Skeletal muscle satellite cell (primary cell): ENCODE measurements at regions not wholly inside any gene's neighbourhood (a gene's known extent, or its start where the extent isn't known, plus 50 kb on each side); places are given as distances from the start of the nearest gene placed in this dataset.

ENCODE experiments used
- H3K27me3 ChIP-seq: 2 replicates; pipeline ENCODE4 v1.7.0; 2013; ENCODE audit warnings: low read length; ENCODE audit not compliant: control insufficient read depth, insufficient read depth
- H3K36me3 ChIP-seq: 2 replicates; pipeline ENCODE4 v1.7.0; 2013; ENCODE audit warnings: mild to moderate bottlenecking, control low read depth, low read length; ENCODE audit not compliant: insufficient read depth
- H3K4me1 ChIP-seq: 2 replicates; pipeline ENCODE4 v1.7.0; 2013; ENCODE audit warnings: low read length; ENCODE audit not compliant: control insufficient read depth, insufficient read depth
- H3K4me2 ChIP-seq: 2 replicates; pipeline ENCODE4 v1.7.0; 2013; ENCODE audit warnings: mild to moderate bottlenecking, low read length
- H3K4me3 ChIP-seq: 2 replicates; pipeline ENCODE4 v1.7.0; 2013; ENCODE audit warnings: low read length
- H3K9ac ChIP-seq: 2 replicates; pipeline ENCODE4 v1.7.0; 2013; ENCODE audit warnings: mild to moderate bottlenecking, low read depth, low read length, moderate library complexity
- H3K9me3 ChIP-seq: replicated peaks from 2 replicates; pipeline ENCODE4 v1.7.0; 2013; ENCODE audit warnings: mild to moderate bottlenecking, control low read depth, low read length

- H3K9me3 ChIP-seq: no peaks in the 10 kb centered on the region
- no peaks in the 10 kb centered on the region for H3K27me3 ChIP-seq
- H3K4me1 ChIP-seq: peaks cover 1% of the 10 kb centered on the region
- no peak overlapping the region for H3K4me2 ChIP-seq
- H3K9ac ChIP-seq: no peak overlapping the region
- no peak overlapping the region for H3K4me3 ChIP-seq
- H3K36me3 ChIP-seq: no peaks in the 10 kb centered on the region
These were observed 252.8 kb downstream of the TMX3 start for GRCh38 chr18:68462148-68462547.

- H3K4me1 ChIP-seq: peaks cover 7% of the 10 kb centered on the region
- no peaks in the 10 kb centered on the region for H3K9me3 ChIP-seq
- no peaks in the 10 kb centered on the region for H3K36me3 ChIP-seq
- H3K27me3 ChIP-seq: no peaks in the 10 kb centered on the region
- H3K4me2 ChIP-seq: no peak overlapping the region
- no peak overlapping the region for H3K9ac ChIP-seq
- H3K4me3 ChIP-seq: no peak overlapping the region
These were observed 253.4 kb downstream of the TMX3 start for GRCh38 chr18:68461481-68462018.

GRCh38 chr18:68459968-68460367, 254.9 kb downstream of the TMX3 start:
- Histone ChIP-seq H3K4me2 (no peak overlapping the region), H3K4me3 (no peak overlapping the region)

GRCh38 chr18:68456985-68457384, 257.9 kb downstream of the TMX3 start:
- no peaks in the 10 kb centered on the region for H3K27me3 ChIP-seq
- H3K4me3 ChIP-seq: no peak overlapping the region
- peaks cover 19% of the 10 kb centered on the region for H3K4me1 ChIP-seq
- no peaks in the 10 kb centered on the region for H3K9me3 ChIP-seq
- no peak overlapping the region for H3K4me2 ChIP-seq
- no peak overlapping the region for H3K9ac ChIP-seq
- H3K36me3 ChIP-seq: no peaks in the 10 kb centered on the region

More at GRCh38 chr18:68459968-68460367, 254.9 kb downstream of the TMX3 start:
- H3K9me3 ChIP-seq: no peaks in the 10 kb centered on the region
- H3K27me3 ChIP-seq: no peaks in the 10 kb centered on the region
- no peak overlapping the region for H3K9ac ChIP-seq
- H3K36me3 ChIP-seq: no peaks in the 10 kb centered on the region
- H3K4me1 ChIP-seq: peaks cover 11% of the 10 kb centered on the region

- Histone ChIP-seq H3K4me1 (peaks cover 19% of the 10 kb centered on the region), H3K9me3 (no peaks in the 10 kb centered on the region), H3K4me3 (no peak overlapping the region), H3K4me2 (no peak overlapping the region), H3K36me3 (no peaks in the 10 kb centered on the region), H3K27me3 (no peaks in the 10 kb centered on the region), H3K9ac (no peak overlapping the region)
These were observed 259.7 kb downstream of the TMX3 start for GRCh38 chr18:68455229-68455603.

- H3K4me1 ChIP-seq: peaks cover 19% of the 10 kb centered on the region
- H3K36me3 ChIP-seq: no peaks in the 10 kb centered on the region
- H3K9me3 ChIP-seq: no peaks in the 10 kb centered on the region
- no peak overlapping the region for H3K9ac ChIP-seq
- no peaks in the 10 kb centered on the region for H3K27me3 ChIP-seq
- no peak overlapping the region for H3K4me3 ChIP-seq
- H3K4me2 ChIP-seq: no peak overlapping the region
These were observed 260.2 kb downstream of the TMX3 start for GRCh38 chr18:68454511-68455228.

GRCh38 chr18:68449292-68449691, 265.6 kb downstream of the TMX3 start:
- Histone ChIP-seq H3K36me3 (no peaks in the 10 kb centered on the region), H3K4me2 (no peak overlapping the region), H3K9me3 (no peaks in the 10 kb centered on the region), H3K4me1 (peaks cover 10% of the 10 kb centered on the region), H3K27me3 (no peaks in the 10 kb centered on the region), H3K9ac (no peak overlapping the region), H3K4me3 (no peak overlapping the region)

- no peaks in the 10 kb centered on the region for H3K36me3 ChIP-seq
- H3K4me3 ChIP-seq: no peak overlapping the region
- H3K9me3 ChIP-seq: no peaks in the 10 kb centered on the region
- no peak overlapping the region for H3K4me2 ChIP-seq
- no peaks in the 10 kb centered on the region for H3K27me3 ChIP-seq
- H3K4me1 ChIP-seq: peaks cover 9% of the 10 kb centered on the region
- H3K9ac ChIP-seq: no peak overlapping the region
These were observed 266.2 kb downstream of the TMX3 start for GRCh38 chr18:68448736-68449135.

GRCh38 chr18:68447286-68447685, 267.6 kb downstream of the TMX3 start:
- Histone ChIP-seq H3K4me2 (no peak overlapping the region), H3K9me3 (no peaks in the 10 kb centered on the region)

GRCh38 chr18:68445668-68446426, 269.1 kb downstream of the TMX3 start:
- Histone ChIP-seq H3K27me3 (no peaks in the 10 kb centered on the region), H3K9ac (no peak overlapping the region), H3K9me3 (no peaks in the 10 kb centered on the region), H3K4me3 (no peak overlapping the region), H3K4me1 (peaks cover 9% of the 10 kb centered on the region), H3K4me2 (no peak overlapping the region), H3K36me3 (no peaks in the 10 kb centered on the region)

More at GRCh38 chr18:68447286-68447685, 267.6 kb downstream of the TMX3 start:
- no peak overlapping the region for H3K9ac ChIP-seq
- peaks cover 9% of the 10 kb centered on the region for H3K4me1 ChIP-seq
- no peak overlapping the region for H3K4me3 ChIP-seq
- H3K27me3 ChIP-seq: no peaks in the 10 kb centered on the region
- no peaks in the 10 kb centered on the region for H3K36me3 ChIP-seq

- Histone ChIP-seq H3K9ac (no peak overlapping the region), H3K4me3 (no peak overlapping the region), H3K4me2 (no peak overlapping the region), H3K9me3 (no peaks in the 10 kb centered on the region), H3K36me3 (no peaks in the 10 kb centered on the region), H3K27me3 (no peaks in the 10 kb centered on the region), H3K4me1 (peaks cover 12% of the 10 kb centered on the region)
These were observed 269.8 kb downstream of the TMX3 start for GRCh38 chr18:68445136-68445535.
